GM12878 (cell line): ENCODE measurements at regions not wholly inside any gene's neighbourhood (a gene's known extent, or its start where the extent isn't known, plus 50 kb on each side); places are given as distances from the start of the nearest gene placed in this dataset.

Experiments used
- MAX ChIP-seq: IDR thresholded peaks from 2 replicates; pipeline ENCODE4 v1.6.1; 2012; ENCODE audit warnings: low read depth, low read length, improper control_type of control experiment
- NRF1 ChIP-seq: conservative IDR thresholded peaks from 2 replicates; pipeline ENCODE4 v1.6.1; 2011; ENCODE audit warnings: mild to moderate bottlenecking, low read depth, low read length, improper control_type of control experiment
- POLR2A ChIP-seq: IDR thresholded peaks from 2 replicates; pipeline ENCODE4 v1.6.1; 2011; ENCODE audit warnings: low read depth, mild to moderate bottlenecking, low read length

GRCh38 chr11:107265591-107266121 lies 192.0 kb downstream of the CWF19L2 start:
- TF ChIP-seq NRF1 = no peak
- no peak for TF ChIP-seq POLR2A
- TF ChIP-seq MAX = no peak
